CD4-positive, alpha-beta T cell (primary cell): ENCODE measurements at regions not wholly inside any gene's neighbourhood (a gene's known extent, or its start where the extent isn't known, plus 50 kb on each side); places are given as distances from the start of the nearest gene placed in this dataset.

Source experiments
- ATAC-seq: fragments of 200-7000 bp; cut with Tn5 transposase; one replicate; pipeline ENCODE4 v1.10.0; 2022; ENCODE audit warnings: mild to moderate bottlenecking; ENCODE audit not compliant: poor library complexity
- CTCF ChIA-PET: fragments of 350-600 bp; sonication (Branson Sonifier 250); formaldehyde crosslinking; loops from one replicate; lab custom pipeline; 2021; ENCODE audit warnings: antibody characterized with exemption, inconsistent platforms; lab: Charles Lee
- POLR2A ChIA-PET: fragments of 350-600 bp; sonication (Branson Sonifier 250); formaldehyde crosslinking; loops from one replicate; lab custom pipeline; 2021; ENCODE audit warnings: antibody characterized with exemption, inconsistent platforms; lab: Charles Lee
- DNase-seq, 14 experiments: peaks; one replicate each; pipeline ENCODE4 v3.0.0-alpha.2; 2013 to 2020; ENCODE audit warnings: mixed read lengths in 2 of 14
- H3K27ac ChIP-seq, 2 donors: one replicate each; pipeline versions ENCODE4 v1.5.1 to v1.7.0; 2013; ENCODE audit warnings: low read length in 2 of 2, low read depth in 1 of 2, mild to moderate bottlenecking in 1 of 2
- H3K27me3 ChIP-seq, 2 experiments: 1 replicate in 1 of 2; 2 replicates in 1 of 2; pipeline versions ENCODE4 v1.6.1 to v1.7.0; 2013; ENCODE audit warnings: low read length in 2 of 2, control low read depth in 1 of 2, mild to moderate bottlenecking in 1 of 2, moderate library complexity in 1 of 2; ENCODE audit not compliant: insufficient read depth in 2 of 2, control insufficient read depth in 1 of 2
- H3K36me3 ChIP-seq: one replicate; pipeline ENCODE4 v1.6.1; 2013; ENCODE audit warnings: low read length, control low read depth; ENCODE audit not compliant: insufficient read depth
- H3K4me1 ChIP-seq: one replicate; pipeline ENCODE4 v1.6.1; 2013; ENCODE audit warnings: low read length, control low read depth; ENCODE audit not compliant: insufficient read depth
- H3K4me3 ChIP-seq: one replicate; pipeline ENCODE4 v1.5.1; 2013; ENCODE audit warnings: mild to moderate bottlenecking, low read length, moderate library complexity
- H3K9me3 ChIP-seq, 2 experiments: 1 replicate in 1 of 2; 2 replicates in 1 of 2; pipeline versions ENCODE4 v1.6.1 to v1.7.0; 2013; ENCODE audit warnings: low read length in 2 of 2, mild to moderate bottlenecking in 2 of 2, control low read depth in 1 of 2, moderate library complexity in 1 of 2; ENCODE audit not compliant: control insufficient read depth in 1 of 2, insufficient read depth in 1 of 2
- H3K27ac Mint-ChIP-seq: one replicate; pipeline ENCODE4 v1.8.0; 2020; ENCODE audit warnings: mixed read lengths
- H3K27me3 Mint-ChIP-seq: one replicate; pipeline ENCODE4 v1.8.0; 2021; ENCODE audit warnings: mixed read lengths
- H3K36me3 Mint-ChIP-seq: one replicate; pipeline ENCODE4 v1.8.0; 2021; ENCODE audit warnings: low read depth, mixed read lengths
- H3K4me1 Mint-ChIP-seq: one replicate; pipeline ENCODE4 v1.8.0; 2021; ENCODE audit warnings: low read depth, mixed read lengths
- H3K4me3 Mint-ChIP-seq: one replicate; pipeline ENCODE4 v1.8.0; 2020; ENCODE audit warnings: mild to moderate bottlenecking, mixed read lengths
- H3K9me3 Mint-ChIP-seq: one replicate; pipeline ENCODE4 v1.8.0; 2020; ENCODE audit warnings: mixed read lengths
- intact Hi-C, 2 experiments: fragments of 100-400 bp; cut with DNase I in 1 of 2; cut with micrococcal nuclease in 1 of 2; formaldehyde crosslinking; loops; one replicate each; pipeline versions ENCODE4 v1.15.1 to v1.9.0; 2023 to 2025; cut with DNase I, micrococcal nuclease
- TF ChIP-seq, protein P1 (sequence below): fragments of 200-600 bp; IDR thresholded peaks from one replicate; pipeline ENCODE4 v1.8.0; 2022; ENCODE audit warnings: antibody characterized with exemption, mild to moderate bottlenecking

DNA sequence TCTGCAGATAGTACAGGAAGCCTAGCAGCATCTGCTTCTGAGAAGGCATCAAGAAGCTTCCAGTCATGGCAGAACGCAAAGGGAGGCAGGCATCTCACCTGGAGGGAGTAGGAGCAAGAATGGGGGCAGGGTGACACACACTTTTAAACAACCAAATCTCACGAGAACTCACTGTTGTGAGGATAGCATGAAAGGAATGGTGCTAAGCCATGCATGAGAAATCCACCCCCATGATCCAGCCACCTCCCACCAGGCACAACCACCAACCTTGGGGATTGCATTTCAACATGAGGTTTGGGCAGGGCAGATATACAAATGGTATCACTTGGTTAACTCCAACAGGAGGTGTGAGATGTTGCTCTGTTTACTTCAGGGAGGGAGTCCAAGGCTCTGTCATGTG, 612.0 kb upstream of the KIRREL3 start:
- no peak overlapping the region for H3K27ac ChIP-seq
- POLR2A ChIA-PET = no interaction called here
- TF ChIP-seq, protein P1, sequence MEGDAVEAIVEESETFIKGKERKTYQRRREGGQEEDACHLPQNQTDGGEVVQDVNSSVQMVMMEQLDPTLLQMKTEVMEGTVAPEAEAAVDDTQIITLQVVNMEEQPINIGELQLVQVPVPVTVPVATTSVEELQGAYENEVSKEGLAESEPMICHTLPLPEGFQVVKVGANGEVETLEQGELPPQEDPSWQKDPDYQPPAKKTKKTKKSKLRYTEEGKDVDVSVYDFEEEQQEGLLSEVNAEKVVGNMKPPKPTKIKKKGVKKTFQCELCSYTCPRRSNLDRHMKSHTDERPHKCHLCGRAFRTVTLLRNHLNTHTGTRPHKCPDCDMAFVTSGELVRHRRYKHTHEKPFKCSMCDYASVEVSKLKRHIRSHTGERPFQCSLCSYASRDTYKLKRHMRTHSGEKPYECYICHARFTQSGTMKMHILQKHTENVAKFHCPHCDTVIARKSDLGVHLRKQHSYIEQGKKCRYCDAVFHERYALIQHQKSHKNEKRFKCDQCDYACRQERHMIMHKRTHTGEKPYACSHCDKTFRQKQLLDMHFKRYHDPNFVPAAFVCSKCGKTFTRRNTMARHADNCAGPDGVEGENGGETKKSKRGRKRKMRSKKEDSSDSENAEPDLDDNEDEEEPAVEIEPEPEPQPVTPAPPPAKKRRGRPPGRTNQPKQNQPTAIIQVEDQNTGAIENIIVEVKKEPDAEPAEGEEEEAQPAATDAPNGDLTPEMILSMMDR = no peak
- Mint-ChIP-seq H3K27me3 (no peaks in the 10 kb centered on the region), H3K27ac (no peak overlapping the region), H3K4me1 (no peaks in the 10 kb centered on the region), H3K36me3 (no peaks in the 10 kb centered on the region), H3K9me3 (no peaks in the 10 kb centered on the region), H3K4me3 (no peak overlapping the region)
- no peaks in the 10 kb centered on the region for H3K4me1 ChIP-seq
- no peaks in the 10 kb centered on the region for H3K27me3 ChIP-seq
- H3K36me3 ChIP-seq = no peaks in the 10 kb centered on the region
- intact Hi-C loops = no loop called here
- H3K4me3 ChIP-seq = no peak overlapping the region
- CTCF ChIA-PET = no interaction called here
- peaks cover 0 to 4% of the 10 kb centered on the region in 2 experiments for H3K9me3 ChIP-seq
- ATAC-seq (no peak), DNase-seq (no peak)

DNA sequence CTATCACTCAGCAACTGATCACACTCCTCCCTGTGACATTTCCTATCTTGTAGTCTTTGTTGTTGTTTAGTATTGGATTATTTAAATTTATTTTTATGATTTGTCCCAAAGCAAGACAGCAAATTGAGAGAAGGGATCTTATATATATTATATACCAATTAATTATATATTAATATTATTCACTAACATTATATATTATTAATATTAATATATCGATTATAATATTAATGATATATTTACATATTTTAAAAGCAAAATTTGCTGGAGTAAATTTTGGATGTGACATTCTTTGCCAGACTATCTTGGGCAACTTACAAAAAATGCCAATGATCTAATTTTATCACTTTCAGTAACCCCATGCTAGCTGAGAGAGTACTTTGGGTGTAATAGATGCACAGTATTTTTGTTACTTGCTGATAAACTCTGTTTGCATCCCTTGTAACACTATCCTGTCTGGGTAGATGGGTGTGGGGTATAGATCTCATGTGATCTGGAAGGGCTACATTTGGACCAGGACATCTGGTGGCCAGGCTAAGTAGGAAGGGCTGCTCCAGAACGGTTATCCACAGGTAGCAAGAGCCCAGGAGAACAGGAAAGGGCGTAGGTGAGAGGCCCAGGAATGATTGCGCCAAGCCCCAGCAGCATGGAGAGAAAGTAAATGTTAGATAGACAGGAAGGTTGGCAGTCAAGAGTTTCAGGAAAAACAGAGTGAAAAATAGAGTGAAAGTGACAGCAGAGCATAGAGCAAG, 608.6 kb upstream of the KIRREL3 start:
- Mint-ChIP-seq H3K36me3 (no peaks in the 10 kb centered on the region), H3K4me1 (no peaks in the 10 kb centered on the region), H3K9me3 (no peaks in the 10 kb centered on the region), H3K4me3 (no peak overlapping the region), H3K27ac (no peak overlapping the region), H3K27me3 (no peaks in the 10 kb centered on the region)
- Histone ChIP-seq H3K27me3 (no peaks in the 10 kb centered on the region), H3K36me3 (no peaks in the 10 kb centered on the region), H3K27ac (no peak overlapping the region), H3K4me1 (no peaks in the 10 kb centered on the region), H3K9me3 (no peaks in the 10 kb centered on the region), H3K4me3 (no peak overlapping the region)
- ChIA-PET CTCF (no interaction called here), POLR2A (no interaction called here)
- intact Hi-C loops = no loop called here
- TF ChIP-seq, protein P1 = no peak
- ATAC-seq (no peak), DNase-seq (no peak)

DNA sequence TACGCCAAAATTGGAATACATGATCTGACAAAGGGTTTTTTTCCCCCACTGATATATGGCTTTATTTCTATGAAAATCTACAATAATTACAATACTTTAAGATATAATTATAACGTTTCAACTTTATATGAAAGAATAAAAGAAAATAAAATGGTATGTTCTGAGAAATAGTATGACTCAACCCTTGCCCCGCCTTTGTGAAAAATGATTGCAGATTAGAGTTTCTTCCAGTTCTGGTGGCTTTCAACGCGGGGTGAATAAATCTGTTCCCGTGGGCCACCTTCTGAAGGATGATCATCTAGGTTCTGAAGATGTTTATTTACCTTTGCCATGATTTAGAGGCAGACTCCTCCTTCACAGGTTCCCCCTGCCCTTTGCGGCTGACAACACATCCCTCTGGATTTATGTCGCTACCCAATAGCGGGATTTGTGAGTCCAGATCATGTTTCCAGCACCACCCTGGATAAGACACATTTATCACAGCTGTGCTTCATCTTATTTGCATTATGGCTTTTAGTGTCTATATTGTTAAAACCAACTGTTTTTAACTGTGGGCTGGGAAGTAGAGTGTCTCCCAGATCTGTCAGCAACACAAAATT, 607.0 kb upstream of the KIRREL3 start:
- Histone ChIP-seq H3K4me3 (no peak overlapping the region), H3K4me1 (no peaks in the 10 kb centered on the region), H3K9me3 (no peaks in the 10 kb centered on the region), H3K27me3 (no peaks in the 10 kb centered on the region), H3K27ac (no peak overlapping the region), H3K36me3 (no peaks in the 10 kb centered on the region)
- no peaks in the 10 kb centered on the region for H3K27me3 Mint-ChIP-seq
- no peak for ATAC-seq
- CTCF ChIA-PET = no interaction called here
- TF ChIP-seq, protein P1 = no peak
- intact Hi-C loops = no loop called here
- H3K4me1 Mint-ChIP-seq = no peaks in the 10 kb centered on the region
- H3K27ac Mint-ChIP-seq = no peak overlapping the region
- H3K9me3 Mint-ChIP-seq = no peaks in the 10 kb centered on the region
- POLR2A ChIA-PET = no interaction called here
- DNase-seq = no peak
- no peak overlapping the region for H3K4me3 Mint-ChIP-seq
- H3K36me3 Mint-ChIP-seq = no peaks in the 10 kb centered on the region
